IMR-90 (cell line): ENCODE measurements at regions not wholly inside any gene's neighbourhood (a gene's known extent, or its start where the extent isn't known, plus 50 kb on each side); places are given as distances from the start of the nearest gene placed in this dataset.

Experiments used
- ATAC-seq: fragments of 200-7000 bp; cut with Tn5 transposase; 2 replicates; pipeline ENCODE4 v1.9.1; 2020; ENCODE audit warnings: low read depth, mild to moderate bottlenecking, moderate library complexity
- BruUV-seq: library from RNA; stranded (reverse); fragments of 400-500 nt; replicated peaks from 2 replicates; lab custom pipeline; 2021; lab: Mats Ljungman, UMichigan
- CTCF ChIA-PET: fragments of 300-600 bp; formaldehyde crosslinking; extraction: SDS; loops from one replicate; lab custom pipeline; 2021; ENCODE audit warnings: antibody characterized with exemption; lab: Yijun Ruan, JAX
- POLR2A ChIA-PET: fragments of 300-600 bp; sonication (Branson Sonifier 250); formaldehyde crosslinking; loops from one replicate; lab custom pipeline; 2022; ENCODE audit warnings: antibody characterized with exemption; ENCODE audit not compliant: unreplicated experiment; lab: Charles Lee
- DNase-seq: peaks from one replicate; pipeline ENCODE4 v3.0.0; 2013
- H2AFZ ChIP-seq: replicated peaks from 2 replicates; pipeline ENCODE3; 2013; ENCODE audit warnings: low read length, mild to moderate bottlenecking; ENCODE audit not compliant: poor library complexity
- H2AK5ac ChIP-seq: 2 replicates; pipeline ENCODE4 v1.6.1; 2013; ENCODE audit warnings: low read depth, low read length, inconsistent platforms
- H2AK9ac ChIP-seq: replicated peaks from 2 replicates; pipeline ENCODE3; 2013; ENCODE audit warnings: mild to moderate bottlenecking, low read depth, low read length, moderate library complexity; ENCODE audit not compliant: poor library complexity
- H2BK120ac ChIP-seq: 2 replicates; pipeline ENCODE4 v1.6.1; 2013; ENCODE audit warnings: low read depth, low read length, inconsistent platforms
- H2BK15ac ChIP-seq: 3 replicates; pipeline ENCODE4 v1.6.1; 2013; ENCODE audit warnings: low read depth, low read length, inconsistent platforms
- H2BK20ac ChIP-seq: 2 replicates; pipeline ENCODE4 v1.6.1; 2013; ENCODE audit warnings: low read depth, mild to moderate bottlenecking, inconsistent platforms, low read length, moderate library complexity
- H2BK5ac ChIP-seq: 2 replicates; pipeline ENCODE4 v1.6.1; 2013; ENCODE audit warnings: mild to moderate bottlenecking, low read depth, low read length, inconsistent platforms; ENCODE audit not compliant: poor library complexity, severe bottlenecking
- H3K14ac ChIP-seq: replicated peaks from 2 replicates; pipeline ENCODE4 v1.6.1; 2013; ENCODE audit warnings: low read depth, low read length, inconsistent platforms
- H3K18ac ChIP-seq: 2 replicates; pipeline ENCODE4 v1.6.1; 2013; ENCODE audit warnings: low read depth, low read length, control low read depth
- H3K23ac ChIP-seq: 2 replicates; pipeline ENCODE4 v1.6.1; 2013; ENCODE audit warnings: low read depth, low read length, inconsistent platforms
- H3K27ac ChIP-seq: 2 replicates; pipeline ENCODE4 v1.5.1; 2013; ENCODE audit warnings: mild to moderate bottlenecking, control low read depth, low read length; ENCODE audit not compliant: insufficient read depth
- H3K27me3 ChIP-seq: 2 replicates; pipeline ENCODE4 v1.6.1; 2013; ENCODE audit warnings: low read length; ENCODE audit not compliant: control insufficient read depth, insufficient read depth
- H3K36me3 ChIP-seq: 2 replicates; pipeline ENCODE4 v1.6.1; 2013; ENCODE audit warnings: low read length, mixed read lengths; ENCODE audit not compliant: control insufficient read depth, insufficient read depth
- H3K4ac ChIP-seq: 2 replicates; pipeline ENCODE4 v1.6.1; 2013; ENCODE audit warnings: low read depth, low read length, inconsistent platforms
- H3K4me1 ChIP-seq: 2 replicates; pipeline ENCODE4 v1.6.1; 2013; ENCODE audit warnings: low read length, mixed read lengths; ENCODE audit not compliant: control insufficient read depth, insufficient read depth
- H3K4me2 ChIP-seq: 2 replicates; pipeline ENCODE4 v1.6.1; 2013; ENCODE audit warnings: low read depth, mild to moderate bottlenecking, control low read depth, low read length, moderate library complexity
- H3K4me3 ChIP-seq: 2 replicates; pipeline ENCODE4 v1.5.1; 2013; ENCODE audit warnings: low read depth, mild to moderate bottlenecking, control low read depth, low read length, moderate library complexity; ENCODE audit not compliant: insufficient read depth
- H3K56ac ChIP-seq: 2 replicates; pipeline ENCODE4 v1.6.1; 2013; ENCODE audit warnings: low read length, inconsistent platforms; ENCODE audit not compliant: insufficient read depth; ENCODE audit errors: extremely low read depth
- H3K79me1 ChIP-seq, 2 experiments: 2 replicates each; pipeline ENCODE4 v1.6.1; 2013; ENCODE audit warnings: low read length in 2 of 2, inconsistent platforms in 1 of 2, low read depth in 1 of 2
- H3K9ac ChIP-seq: 2 replicates; pipeline ENCODE4 v1.6.1; 2013; ENCODE audit warnings: low read depth, low read length, control low read depth
- H3K9me1 ChIP-seq: 2 replicates; pipeline ENCODE4 v1.6.1; 2013; ENCODE audit warnings: low read length, inconsistent platforms; ENCODE audit not compliant: insufficient read depth
- H3K9me3 ChIP-seq: 2 replicates; pipeline ENCODE4 v1.6.1; 2013; ENCODE audit warnings: low read length; ENCODE audit not compliant: control insufficient read depth, insufficient read depth
- H4K20me1 ChIP-seq: 2 replicates; pipeline ENCODE4 v1.6.1; 2013; ENCODE audit warnings: low read length, inconsistent platforms; ENCODE audit not compliant: insufficient read depth
- H4K5ac ChIP-seq: 2 replicates; pipeline ENCODE4 v1.6.1; 2013; ENCODE audit warnings: mild to moderate bottlenecking, low read depth, low read length, control low read depth
- H4K8ac ChIP-seq, 2 experiments: 2 replicates each; pipeline ENCODE4 v1.6.1; 2013; ENCODE audit warnings: low read depth in 2 of 2, low read length in 2 of 2, control low read depth in 1 of 2, inconsistent platforms in 1 of 2
- H4K91ac ChIP-seq: 2 replicates; pipeline ENCODE4 v1.6.1; 2013; ENCODE audit warnings: low read depth, low read length, inconsistent platforms; ENCODE audit not compliant: insufficient read depth
- CEBPB ChIP-seq: IDR thresholded peaks from 2 replicates; pipeline ENCODE4 v1.6.1; 2012; ENCODE audit warnings: low read depth, low read length, improper control_type of control experiment
- CHD1 ChIP-seq: IDR thresholded peaks from 2 replicates; pipeline ENCODE4 v1.6.1; 2012; ENCODE audit warnings: low read depth, low read length, improper control_type of control experiment
- CTCF ChIP-seq: conservative IDR thresholded peaks from 2 replicates; pipeline ENCODE4 v1.5.1; 2012; ENCODE audit warnings: mild to moderate bottlenecking, low read depth, low read length, improper control_type of control experiment
- ELK1 ChIP-seq: fragments of 150-350 bp; IDR thresholded peaks from 2 replicates; pipeline ENCODE4 v1.6.1; 2016; ENCODE audit warnings: low read depth, mild to moderate bottlenecking, low read length, moderate library complexity, borderline replicate concordance
- FOS ChIP-seq: fragments of 150-350 bp; IDR thresholded peaks from 2 replicates; pipeline ENCODE4 v1.6.1; 2016; ENCODE audit warnings: low read depth, low read length
- MAFK ChIP-seq: IDR thresholded peaks from 2 replicates; pipeline ENCODE4 v1.6.1; 2012; ENCODE audit warnings: low read depth, low read length, improper control_type of control experiment
- MAZ ChIP-seq: IDR thresholded peaks from 2 replicates; pipeline ENCODE4 v1.6.1; 2012; ENCODE audit warnings: low read depth, mild to moderate bottlenecking, low read length, improper control_type of control experiment, moderate library complexity, borderline replicate concordance
- MXI1 ChIP-seq: IDR thresholded peaks from 2 replicates; pipeline ENCODE4 v1.6.1; 2012; ENCODE audit warnings: low read depth, mild to moderate bottlenecking, low read length, moderate library complexity, borderline replicate concordance
- NFE2L2 ChIP-seq: fragments of 150-350 bp; IDR thresholded peaks from 2 replicates; pipeline ENCODE4 v1.6.1; 2016; ENCODE audit warnings: low read depth, mild to moderate bottlenecking, low read length
- POLR2A ChIP-seq: IDR thresholded peaks from 2 replicates; pipeline ENCODE4 v1.6.1; 2012; ENCODE audit warnings: mild to moderate bottlenecking, low read depth, low read length
- RAD21 ChIP-seq: IDR thresholded peaks from 2 replicates; pipeline ENCODE4 v1.6.1; 2012; ENCODE audit warnings: low read length, improper control_type of control experiment
- RCOR1 ChIP-seq: IDR thresholded peaks from 2 replicates; pipeline ENCODE4 v1.6.1; 2012; ENCODE audit warnings: mild to moderate bottlenecking, low read length, improper control_type of control experiment; ENCODE audit not compliant: insufficient replicate concordance
- RFX5 ChIP-seq: IDR thresholded peaks from 2 replicates; pipeline ENCODE4 v1.8.0; 2012; ENCODE audit warnings: low read depth, mild to moderate bottlenecking, low read length, moderate library complexity
- SMC3 ChIP-seq: fragments of 150-350 bp; IDR thresholded peaks from 2 replicates; pipeline ENCODE4 v1.6.1; 2016; ENCODE audit warnings: low read depth, mild to moderate bottlenecking, antibody characterized with exemption, low read length, moderate library complexity
- USF2 ChIP-seq: fragments of 150-350 bp; IDR thresholded peaks from 2 replicates; pipeline ENCODE4 v1.6.1; 2017; ENCODE audit warnings: mild to moderate bottlenecking, antibody characterized with exemption, low read length, low read depth
- WGBS, 2 experiments: methylation state at CpG; one replicate each; pipeline versions ENCODE4 v1.1.5 to v1.1.7; 2013; ENCODE audit warnings: missing lambda C conversion rate in 2 of 2; ENCODE audit not compliant: insufficient read length in 1 of 2; ENCODE audit errors: extremely low coverage in 2 of 2; 5-methylcytosine and 5-hydroxymethylcytosine counted together
- dilution Hi-C: fragments of 300-500 bp; cut with HindIII; formaldehyde crosslinking; loops from one replicate; pipeline ENCODE4 v1.14.3; 2018; ENCODE audit warnings: low sequenced_read_pairs; ENCODE audit not compliant: unreplicated experiment
- in situ Hi-C: fragments of 300-500 bp; cut with MboI; formaldehyde crosslinking; loops from 3 replicates; pipeline ENCODE4 v1.14.3; 2019; ENCODE audit warnings: low sequenced_read_pairs, inconsistent platforms, mixed read lengths
- intact Hi-C: fragments of 100-400 bp; cut with micrococcal nuclease; formaldehyde crosslinking; loops from 2 replicates; pipeline ENCODE4 v1.10.0; 2022

GRCh38 chr4:108359130-108359985 lies 190.6 kb upstream of the LEF1 start:
- Histone ChIP-seq H4K5ac (no peak overlapping the region), H4K8ac (no peak overlapping the region), H3K9ac (no peak overlapping the region), H3K79me1 (no peaks in the 10 kb centered on the region), H3K4me2 (no peak overlapping the region), H2BK20ac (no peak overlapping the region), H3K23ac (no peak overlapping the region), H2AK5ac (no peak overlapping the region), H3K4me3 (no peak overlapping the region), H2BK5ac (no peak overlapping the region), H2AFZ (no peak overlapping the region), H3K27ac (no peak overlapping the region), H2BK120ac (no peak overlapping the region), H3K14ac (no peak overlapping the region), H4K20me1 (no peaks in the 10 kb centered on the region), H3K4me1 (peaks cover 3% of the 10 kb centered on the region; the same call in 1 of the 2 replicates), H3K4ac (no peak overlapping the region), H2BK15ac (no peak overlapping the region), H3K36me3 (no peaks in the 10 kb centered on the region), H3K9me1 (peaks cover 6% of the 10 kb centered on the region), H4K91ac (no peak overlapping the region), H3K56ac (no peak overlapping the region), H3K9me3 (no peaks in the 10 kb centered on the region), H2AK9ac (no peak overlapping the region), H3K27me3 (peaks cover 7% of the 10 kb centered on the region), H3K18ac (no peak overlapping the region)
- WGBS, 2 experiments = no CpG with 5 or more reads among the region's 5 CpGs
- dilution Hi-C loops (no loop called here), in situ Hi-C loops (no loop called here), intact Hi-C loops (no loop called here)
- BruUV-seq = no TSS peak
- ATAC-seq = no peak
- POLR2A ChIA-PET = interaction anchor here (0.6 kb wide), 1 partner anchor 186 kb away, joined by 3 read pairs; no protein-coding TSS in a partner anchor
- DNase-seq = no peak
- CTCF ChIA-PET = no interaction called here
- no peak for TF ChIP-seq MXI1
- no peak for TF ChIP-seq RFX5
- no peak for TF ChIP-seq RAD21
- TF ChIP-seq FOS = no peak
- TF ChIP-seq CTCF = no peak
- TF ChIP-seq RCOR1 = no peak
- TF ChIP-seq ELK1 = no peak
- no peak for TF ChIP-seq CEBPB
- TF ChIP-seq MAZ = no peak
- TF ChIP-seq USF2 = no peak
- no peak for TF ChIP-seq CHD1
- TF ChIP-seq NFE2L2 = no peak
- no peak for TF ChIP-seq SMC3
- no peak for TF ChIP-seq POLR2A
- no peak for TF ChIP-seq MAFK
